Activated CD4-positive, alpha-beta T cell treated with anti-CD3 and anti-CD28 coated beads, Interleukin-2, amount 10 ng/mL, durations not matched to agents 24 days and 14 days (primary cell): ENCODE measurements at regions not wholly inside any gene's neighbourhood (a gene's known extent, or its start where the extent isn't known, plus 50 kb on each side); places are given as distances from the start of the nearest gene placed in this dataset.

Experiments used
- DNase-seq: peaks from one replicate; pipeline ENCODE4 v3.0.0; 2022
- H3K27ac Mint-ChIP-seq: one replicate; pipeline ENCODE4 v1.8.0; 2022; ENCODE audit warnings: mild to moderate bottlenecking, mixed read lengths
- H3K27me3 Mint-ChIP-seq: one replicate; pipeline ENCODE4 v1.8.0; 2022; ENCODE audit warnings: mixed read lengths
- H3K36me3 Mint-ChIP-seq: one replicate; pipeline ENCODE4 v1.8.0; 2022; ENCODE audit warnings: low read depth, mild to moderate bottlenecking, mixed read lengths
- H3K4me1 Mint-ChIP-seq: one replicate; pipeline ENCODE4 v1.8.0; 2021; ENCODE audit warnings: mixed read lengths
- H3K4me3 Mint-ChIP-seq: one replicate; pipeline ENCODE4 v1.8.0; 2022; ENCODE audit warnings: mild to moderate bottlenecking, moderate library complexity, mixed read lengths
- H3K9me3 Mint-ChIP-seq: one replicate; pipeline ENCODE4 v1.8.0; 2021; ENCODE audit warnings: mixed read lengths
- intact Hi-C: fragments of 100-400 bp; cut with micrococcal nuclease; formaldehyde crosslinking; loops from one replicate; pipeline ENCODE4 v1.15.1; 2023

DNA sequence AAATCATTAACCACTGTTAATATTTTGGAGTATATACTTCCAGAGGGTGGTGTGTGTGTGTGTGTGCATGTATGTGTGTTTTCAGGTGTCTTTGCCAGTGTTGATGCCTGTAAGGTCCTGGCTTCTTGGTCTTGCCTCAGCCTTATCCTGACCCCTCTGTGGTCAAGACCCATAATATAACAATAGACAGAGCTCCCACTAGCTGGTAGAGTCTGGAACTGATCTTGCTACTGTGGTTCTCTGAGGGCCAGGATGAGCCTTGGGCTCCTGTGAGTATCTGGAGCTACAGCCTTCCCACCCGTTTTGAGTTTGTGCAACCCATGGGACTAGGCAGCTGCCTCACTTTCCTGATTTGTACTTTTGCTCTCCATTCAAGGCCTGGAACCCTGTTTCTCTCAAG lies 191.0 kb downstream of the IBTK start:
- H3K4me3 Mint-ChIP-seq, result no peak overlapping the region
- no peak overlapping the region for H3K27ac Mint-ChIP-seq
- no peaks in the 10 kb centered on the region for H3K9me3 Mint-ChIP-seq
- intact Hi-C loops, result no loop called here
- no peaks in the 10 kb centered on the region for H3K36me3 Mint-ChIP-seq
- no peak for DNase-seq
- H3K27me3 Mint-ChIP-seq, result peaks cover 2% of the 10 kb centered on the region
- no peaks in the 10 kb centered on the region for H3K4me1 Mint-ChIP-seq

DNA sequence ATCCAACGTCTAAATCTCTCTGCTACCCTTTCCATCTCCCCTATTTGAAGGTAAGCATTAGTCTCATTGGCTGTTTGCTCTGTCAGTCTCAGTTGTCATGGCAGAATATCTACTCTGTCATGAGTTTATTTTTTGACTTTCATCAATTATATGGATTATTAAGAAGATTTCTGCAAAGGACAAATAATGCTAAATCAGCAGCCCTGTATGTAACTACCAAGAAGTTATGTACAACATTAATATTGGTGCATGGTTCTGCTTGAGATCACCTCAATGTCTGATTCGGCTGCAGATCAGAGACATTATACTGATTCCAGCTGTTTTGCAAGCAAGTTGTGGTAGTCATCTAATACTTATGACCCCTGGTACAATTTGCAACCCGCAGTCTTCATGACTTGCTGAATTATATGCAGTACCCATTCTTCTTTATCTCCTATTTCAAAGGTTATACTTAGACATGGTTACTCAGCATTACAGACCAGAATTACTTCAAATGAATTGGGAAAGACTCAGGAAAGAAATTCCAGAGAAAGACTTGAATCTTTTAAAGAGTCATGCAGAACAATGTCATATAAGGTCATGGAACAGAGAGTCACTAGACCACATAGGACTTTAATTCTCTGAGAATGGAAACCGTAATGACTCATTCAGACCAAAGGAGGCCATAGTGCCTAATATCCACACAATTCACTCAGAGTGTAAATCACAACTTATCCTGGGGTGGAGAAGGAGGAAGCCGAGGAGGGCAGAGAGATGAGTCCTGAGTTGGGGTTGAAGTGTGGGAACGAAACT lies 201.4 kb downstream of the IBTK start:
- H3K27me3 Mint-ChIP-seq, result no peaks in the 10 kb centered on the region
- no peak for DNase-seq
- no peaks in the 10 kb centered on the region for H3K36me3 Mint-ChIP-seq
- intact Hi-C loops, result no loop called here
- H3K9me3 Mint-ChIP-seq, result no peaks in the 10 kb centered on the region
- no peak overlapping the region for H3K4me3 Mint-ChIP-seq
- no peaks in the 10 kb centered on the region for H3K4me1 Mint-ChIP-seq
- no peak overlapping the region for H3K27ac Mint-ChIP-seq

DNA sequence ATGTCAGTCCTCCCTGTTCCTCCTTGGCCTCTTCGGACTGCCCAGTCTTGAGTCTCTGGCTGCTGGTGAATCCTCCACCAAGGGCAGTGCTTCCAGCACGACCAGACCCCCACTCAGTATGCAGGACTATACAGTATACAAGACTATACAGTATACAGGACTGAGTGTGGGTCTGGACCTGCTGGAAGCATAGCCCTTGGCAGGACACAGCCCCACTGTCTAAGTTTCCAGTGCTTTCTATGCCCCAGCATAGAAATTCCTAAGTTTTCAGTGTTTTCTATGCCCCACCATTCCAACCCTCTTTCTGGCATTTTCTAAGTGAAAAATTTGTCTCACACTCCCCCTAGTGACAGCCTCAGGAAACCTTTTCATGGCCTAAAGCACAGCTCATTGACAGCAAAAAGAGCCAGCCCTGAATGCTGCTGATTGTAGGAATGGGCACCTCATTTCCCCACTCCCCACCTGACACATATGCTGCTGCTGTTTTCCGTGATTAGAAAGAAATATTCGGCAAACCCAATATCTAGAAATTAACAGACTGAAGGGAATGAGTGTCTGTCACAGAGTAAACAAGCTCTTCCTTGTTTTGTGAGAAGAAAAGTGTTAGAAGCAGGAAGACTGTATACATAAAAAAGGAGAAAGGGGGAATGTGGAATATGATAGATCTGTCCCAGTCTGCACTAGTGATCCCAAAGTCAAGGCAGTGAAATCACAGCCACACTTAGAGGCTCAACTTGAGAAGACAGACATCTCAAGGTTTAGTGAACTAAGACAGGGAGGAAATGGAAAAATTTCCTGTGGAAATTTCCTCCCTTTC lies 206.9 kb downstream of the IBTK start:
- no peaks in the 10 kb centered on the region for H3K4me1 Mint-ChIP-seq
- H3K27ac Mint-ChIP-seq, result no peak overlapping the region
- peak; percentile 60 for DNase-seq
- H3K4me3 Mint-ChIP-seq, result no peak overlapping the region
- H3K36me3 Mint-ChIP-seq, result no peaks in the 10 kb centered on the region
- H3K27me3 Mint-ChIP-seq, result no peaks in the 10 kb centered on the region
- intact Hi-C loops, result no loop called here
- H3K9me3 Mint-ChIP-seq, result no peaks in the 10 kb centered on the region

DNA sequence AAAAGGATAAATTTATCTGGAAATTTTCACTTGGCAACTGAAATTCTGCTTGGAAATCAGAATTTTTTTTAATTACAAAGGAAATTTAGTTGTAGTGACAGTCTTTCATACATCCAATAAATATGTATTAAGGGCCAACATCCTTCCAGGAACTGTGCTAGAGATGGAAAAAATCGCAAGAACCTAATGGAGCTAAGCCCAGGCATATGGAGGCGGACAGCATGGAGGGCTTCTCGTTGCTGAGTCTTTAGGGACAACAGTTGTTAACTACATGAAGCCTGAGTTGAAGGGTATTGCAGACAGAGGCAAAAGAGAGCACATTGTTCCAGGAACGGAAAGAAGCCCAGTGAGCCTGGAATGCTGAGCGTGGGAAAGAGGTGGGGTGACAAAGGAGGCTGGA lies 208.9 kb downstream of the IBTK start:
- no peak overlapping the region for H3K27ac Mint-ChIP-seq
- intact Hi-C loops, result no loop called here
- no peak overlapping the region for H3K4me3 Mint-ChIP-seq
- peak; percentile 20 for DNase-seq
- no peaks in the 10 kb centered on the region for H3K4me1 Mint-ChIP-seq
- no peaks in the 10 kb centered on the region for H3K36me3 Mint-ChIP-seq
- no peaks in the 10 kb centered on the region for H3K27me3 Mint-ChIP-seq
- no peaks in the 10 kb centered on the region for H3K9me3 Mint-ChIP-seq

DNA sequence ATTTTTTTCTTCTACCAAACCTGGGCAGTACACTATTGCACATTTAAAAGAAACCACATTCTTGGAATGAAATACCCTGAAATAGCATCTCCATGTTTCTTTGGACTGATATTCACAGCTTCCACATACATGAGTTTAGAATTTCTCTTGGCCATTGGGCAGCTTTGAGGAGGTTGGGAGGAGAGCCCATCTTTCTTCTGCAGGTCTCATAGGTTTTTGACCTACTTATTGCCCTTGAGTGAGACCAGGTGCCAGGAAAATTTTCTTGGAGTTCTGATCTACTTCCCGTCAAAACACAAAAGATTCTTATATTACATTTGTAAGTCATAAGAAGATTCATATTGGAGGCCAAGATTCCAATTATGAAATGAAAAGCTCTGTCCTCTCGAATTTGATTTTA lies 212.0 kb downstream of the IBTK start:
- H3K27me3 Mint-ChIP-seq, result no peaks in the 10 kb centered on the region
- H3K4me3 Mint-ChIP-seq, result no peak overlapping the region
- H3K4me1 Mint-ChIP-seq, result no peaks in the 10 kb centered on the region
- intact Hi-C loops, result no loop called here
- H3K36me3 Mint-ChIP-seq, result no peaks in the 10 kb centered on the region
- H3K9me3 Mint-ChIP-seq, result no peaks in the 10 kb centered on the region
- no peak overlapping the region for H3K27ac Mint-ChIP-seq
- no peak for DNase-seq

DNA sequence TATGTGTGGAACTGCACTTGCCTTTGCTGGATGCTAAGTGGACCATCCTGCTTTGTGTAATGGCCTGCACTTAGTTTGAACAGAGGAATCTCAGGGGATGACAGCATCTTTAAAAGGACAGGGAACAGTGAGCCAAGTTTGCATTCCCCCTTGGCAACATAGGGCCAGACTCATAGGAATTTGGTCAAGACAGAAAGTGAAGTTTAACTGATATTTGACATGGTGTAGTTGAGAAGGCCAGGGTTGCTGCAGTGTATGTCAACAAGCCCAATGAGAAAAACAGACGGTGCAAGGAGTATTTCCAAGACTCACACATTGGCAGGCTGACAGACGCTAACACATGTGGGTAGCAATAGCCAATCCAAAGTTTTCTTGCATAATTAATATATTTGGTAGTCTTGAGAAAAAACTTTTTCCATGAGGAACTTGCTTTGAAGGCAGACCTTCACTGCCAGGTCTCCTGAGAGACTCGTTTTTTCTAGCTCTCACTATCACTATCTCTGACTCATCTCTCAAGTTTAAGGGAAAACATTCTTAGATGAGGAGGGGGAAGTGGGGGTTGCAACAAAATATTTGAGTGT lies 213.8 kb downstream of the IBTK start:
- Mint-ChIP-seq H3K4me1 (no peaks in the 10 kb centered on the region), H3K27me3 (no peaks in the 10 kb centered on the region)
- intact Hi-C loops, result no loop called here

DNA sequence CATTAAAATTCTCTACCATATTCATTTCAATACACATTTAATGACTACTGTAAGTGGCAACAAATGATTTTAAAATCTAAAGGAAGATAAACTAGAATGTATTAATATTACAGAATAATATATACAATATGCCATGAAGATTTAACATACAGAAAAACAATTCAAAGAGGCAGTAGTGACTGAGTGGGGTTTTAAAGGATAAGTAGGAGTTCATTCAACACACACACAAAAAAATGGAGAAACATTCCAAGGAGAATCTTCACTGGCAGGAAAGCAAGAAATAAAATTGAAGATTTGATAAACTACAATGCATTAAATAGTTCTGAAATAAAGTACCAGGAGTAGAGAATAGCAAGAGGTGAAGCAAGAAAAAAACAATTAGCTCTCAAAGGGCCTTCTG lies 215.1 kb downstream of the IBTK start:
- H3K4me1 Mint-ChIP-seq, result no peaks in the 10 kb centered on the region
- intact Hi-C loops, result no loop called here
- no peak for DNase-seq

More for the DNA sequence above, 213.8 kb downstream of the IBTK start:
- no peak for DNase-seq
- no peak overlapping the region for H3K4me3 Mint-ChIP-seq
- H3K27ac Mint-ChIP-seq, result no peak overlapping the region
- H3K36me3 Mint-ChIP-seq, result no peaks in the 10 kb centered on the region
- H3K9me3 Mint-ChIP-seq, result no peaks in the 10 kb centered on the region

DNA sequence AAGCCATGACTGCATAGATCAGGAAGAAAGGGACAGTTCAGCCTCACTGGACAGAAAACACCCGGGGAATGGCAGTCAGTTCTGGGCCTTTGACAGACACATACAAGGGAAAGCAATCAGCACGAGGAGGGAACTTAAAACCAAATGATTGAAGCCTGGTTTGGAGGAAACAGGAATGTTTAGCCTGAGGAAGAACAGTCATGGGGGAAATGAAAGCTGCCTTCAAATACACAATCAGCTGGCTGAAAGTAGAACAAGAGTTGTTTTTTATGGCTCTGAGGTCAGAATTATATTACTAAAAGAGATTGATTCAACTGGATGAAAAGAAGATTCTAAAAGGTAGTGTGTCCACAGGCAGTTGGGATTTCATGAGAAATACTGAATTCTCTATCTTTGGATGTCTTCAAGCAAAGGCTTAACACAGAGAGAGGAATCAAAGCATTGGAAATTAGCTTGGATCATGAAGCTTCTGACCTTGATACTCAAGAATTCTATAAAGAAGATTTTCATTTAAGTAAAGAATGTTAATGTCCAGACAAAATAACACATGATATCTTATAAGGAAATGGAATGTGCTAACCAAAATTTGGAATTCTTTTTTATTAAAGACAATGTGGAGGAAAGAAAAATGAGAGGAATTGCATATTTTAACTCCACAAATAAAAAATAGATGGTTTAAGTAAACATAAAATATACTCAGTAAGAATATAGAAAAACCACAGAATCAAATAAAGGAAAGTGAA lies 216.6 kb downstream of the IBTK start:
- H3K9me3 Mint-ChIP-seq, result no peaks in the 10 kb centered on the region
- no peak for DNase-seq
- intact Hi-C loops, result no loop called here
- no peak overlapping the region for H3K4me3 Mint-ChIP-seq
- no peaks in the 10 kb centered on the region for H3K4me1 Mint-ChIP-seq
- no peaks in the 10 kb centered on the region for H3K27me3 Mint-ChIP-seq
- no peak overlapping the region for H3K27ac Mint-ChIP-seq
- H3K36me3 Mint-ChIP-seq, result no peaks in the 10 kb centered on the region

More for the DNA sequence above, 215.1 kb downstream of the IBTK start:
- Mint-ChIP-seq H3K27me3 (no peaks in the 10 kb centered on the region), H3K27ac (no peak overlapping the region), H3K4me3 (no peak overlapping the region), H3K36me3 (no peaks in the 10 kb centered on the region), H3K9me3 (no peaks in the 10 kb centered on the region)

DNA sequence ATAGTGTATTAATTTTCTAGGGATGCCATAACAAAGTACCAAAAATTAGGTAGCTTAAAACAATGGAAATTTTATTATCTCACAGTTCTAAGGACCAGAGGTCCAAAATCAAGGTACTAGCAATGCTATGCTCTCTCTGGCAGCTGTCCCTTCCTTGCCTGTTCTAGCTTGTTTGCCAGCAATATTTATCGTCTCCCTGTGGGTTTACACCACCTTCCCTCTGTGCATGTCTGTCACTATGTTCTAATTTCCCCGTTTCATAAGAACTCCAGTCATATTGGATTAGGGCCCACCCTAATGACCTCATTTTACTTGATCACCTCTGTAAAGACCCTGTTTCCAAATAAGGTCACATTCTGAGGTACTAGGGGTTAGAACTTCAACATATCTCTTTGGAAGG lies 217.2 kb downstream of the IBTK start:
- H3K4me3 Mint-ChIP-seq, result no peak overlapping the region
- DNase-seq, result no peak
- H3K9me3 Mint-ChIP-seq, result no peaks in the 10 kb centered on the region
- H3K36me3 Mint-ChIP-seq, result no peaks in the 10 kb centered on the region
- no peaks in the 10 kb centered on the region for H3K4me1 Mint-ChIP-seq
- no peaks in the 10 kb centered on the region for H3K27me3 Mint-ChIP-seq
- intact Hi-C loops, result no loop called here
- no peak overlapping the region for H3K27ac Mint-ChIP-seq

DNA sequence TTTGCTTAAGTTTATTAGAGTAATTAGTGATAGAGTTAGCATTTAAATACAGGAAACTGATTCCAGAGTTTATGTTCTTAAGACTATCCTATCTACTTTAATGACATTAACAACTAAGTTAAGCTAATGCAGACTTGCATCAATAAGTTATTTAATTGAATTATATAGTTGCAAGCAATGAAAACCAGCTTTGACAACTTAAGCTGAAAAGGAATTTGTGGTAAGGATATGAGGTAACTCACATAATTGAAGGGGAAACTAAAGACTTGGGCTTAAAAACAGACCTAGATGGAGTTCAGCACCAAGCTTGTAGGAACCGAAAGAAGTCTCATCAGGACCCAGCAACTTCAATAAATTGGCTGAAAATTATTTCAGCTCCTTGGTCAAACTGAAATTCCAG lies 222.3 kb downstream of the IBTK start:
- intact Hi-C loops, result no loop called here
- DNase-seq, result no peak
- Mint-ChIP-seq H3K36me3 (no peaks in the 10 kb centered on the region), H3K27ac (no peak overlapping the region), H3K4me1 (no peaks in the 10 kb centered on the region), H3K4me3 (no peak overlapping the region), H3K27me3 (no peaks in the 10 kb centered on the region), H3K9me3 (no peaks in the 10 kb centered on the region)

DNA sequence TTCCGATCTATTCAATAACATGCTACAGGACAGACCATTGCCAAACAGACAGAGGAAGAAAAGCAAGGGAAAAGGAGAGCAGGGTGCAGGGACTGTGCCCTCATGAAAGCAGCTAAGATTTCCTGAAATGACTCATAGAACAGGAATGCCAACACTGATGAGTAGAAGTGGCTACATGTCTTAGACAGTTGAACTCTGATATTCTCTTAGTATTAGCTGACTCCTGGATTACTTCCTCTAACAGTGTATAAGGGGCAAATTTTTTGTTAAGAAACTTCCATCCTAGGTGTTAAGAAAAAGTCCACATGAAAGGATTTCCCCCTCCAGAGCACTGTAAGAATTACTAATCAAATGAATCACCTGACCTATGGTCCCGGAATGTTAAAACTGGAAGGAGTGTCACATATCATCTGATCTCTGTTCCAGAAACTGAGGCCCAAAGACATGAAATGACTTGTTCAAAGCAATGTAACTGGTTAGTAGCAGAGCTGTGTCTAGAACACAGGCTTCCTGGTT lies 224.9 kb downstream of the IBTK start:
- H3K9me3 Mint-ChIP-seq, result no peaks in the 10 kb centered on the region
- intact Hi-C loops, result no loop called here

DNA sequence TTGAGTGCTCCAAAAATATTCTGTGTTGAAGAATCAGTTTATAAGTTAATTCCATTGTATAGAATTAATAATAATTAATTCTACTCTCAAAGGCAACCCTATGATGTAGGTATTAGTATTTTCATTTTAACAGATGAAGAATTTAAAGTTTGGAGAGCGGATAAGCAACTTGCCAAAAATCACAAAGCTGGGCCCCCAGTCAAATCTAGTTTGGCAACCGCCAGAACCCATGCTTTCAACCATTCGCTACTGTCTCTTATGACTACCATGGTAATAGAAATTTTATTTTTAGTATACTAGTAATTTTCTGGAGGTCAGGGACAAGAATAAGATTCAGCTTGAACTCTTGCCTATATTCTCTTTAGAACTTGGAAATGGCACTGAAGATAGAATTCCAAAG lies 229.8 kb downstream of the IBTK start:
- Mint-ChIP-seq H3K27ac (no peak overlapping the region), H3K27me3 (no peaks in the 10 kb centered on the region), H3K4me1 (no peaks in the 10 kb centered on the region), H3K36me3 (no peaks in the 10 kb centered on the region), H3K4me3 (no peak overlapping the region), H3K9me3 (no peaks in the 10 kb centered on the region)
- intact Hi-C loops, result no loop called here
- DNase-seq, result no peak

More for the DNA sequence above, 224.9 kb downstream of the IBTK start:
- Mint-ChIP-seq H3K27me3 (no peaks in the 10 kb centered on the region), H3K4me1 (no peaks in the 10 kb centered on the region), H3K36me3 (no peaks in the 10 kb centered on the region), H3K27ac (no peak overlapping the region), H3K4me3 (no peak overlapping the region)
- DNase-seq, result no peak

DNA sequence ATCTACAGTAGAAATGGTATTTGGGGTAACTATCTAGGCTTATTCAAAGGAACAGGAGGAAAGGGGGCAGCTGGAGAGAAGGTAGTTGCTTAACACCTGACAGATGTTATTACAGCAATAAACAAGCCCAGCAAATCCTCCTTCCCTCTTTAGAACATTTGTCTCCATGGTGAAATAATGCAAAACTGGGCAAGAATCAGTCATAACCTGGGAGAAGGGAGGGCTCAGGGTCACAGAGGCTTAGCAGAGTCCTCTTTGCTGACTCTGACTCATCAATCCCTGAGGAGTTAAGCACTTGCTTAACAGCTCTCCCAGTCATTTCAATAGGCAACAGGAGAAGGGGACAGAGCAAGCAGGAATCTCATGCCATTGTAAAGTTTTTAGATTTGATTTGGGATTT lies 230.3 kb downstream of the IBTK start:
- H3K27me3 Mint-ChIP-seq, result no peaks in the 10 kb centered on the region
- H3K9me3 Mint-ChIP-seq, result no peaks in the 10 kb centered on the region
- no peaks in the 10 kb centered on the region for H3K36me3 Mint-ChIP-seq
- H3K4me3 Mint-ChIP-seq, result no peak overlapping the region
- no peak for DNase-seq
- intact Hi-C loops, result no loop called here
- H3K4me1 Mint-ChIP-seq, result no peaks in the 10 kb centered on the region
- no peak overlapping the region for H3K27ac Mint-ChIP-seq
